Adrenal gland (tissue), 9 donors: ENCODE measurements at regions not wholly inside any gene's neighbourhood (a gene's known extent, or its start where the extent isn't known, plus 50 kb on each side); places are given as distances from the start of the nearest gene placed in this dataset.

ENCODE experiments used
- DNase-seq, 7 donors: peaks; one replicate each; pipeline ENCODE4 v3.0.0-alpha.2; 2019 to 2020
- H3K27ac ChIP-seq, 5 donors: fragments of 200-600 bp; sonication (generic) in 4 of 5; 1 replicate in 3 of 5; 2 replicates in 2 of 5; pipeline versions ENCODE4 v1.5.1 to v1.8.0; 2016 to 2020; ENCODE audit warnings: mild to moderate bottlenecking in 1 of 5
- H3K27me3 ChIP-seq: fragments of 200-600 bp; 2 replicates; pipeline ENCODE4 v1.8.0; 2021
- H3K36me3 ChIP-seq, 2 donors: fragments of 200-600 bp; replicated peaks in 1 of 2; 1 replicate in 1 of 2; 2 replicates in 1 of 2; pipeline versions ENCODE4 v1.5.1 to v1.8.0; 2018 to 2022
- H3K4me1 ChIP-seq, 2 donors: fragments of 200-600 bp; replicated peaks in 1 of 2; 1 replicate in 1 of 2; 2 replicates in 1 of 2; pipeline versions ENCODE4 v1.5.1 to v1.8.0; 2018 to 2021
- H3K4me3 ChIP-seq, 4 donors: fragments of 200-600 bp; sonication (generic) in 3 of 4; one replicate each; pipeline ENCODE4 v1.5.1; 2016 to 2018
- H3K9me3 ChIP-seq, 3 donors: fragments of 200-600 bp; sonication (generic) in 1 of 3; replicated peaks in 1 of 3; 1 replicate in 2 of 3; 2 replicates in 1 of 3; pipeline versions ENCODE4 v1.5.1 to v1.8.0; 2016 to 2021
- POLR2A ChIP-seq, 2 donors: fragments of 450-650 bp; IDR thresholded peaks; one replicate each; pipeline ENCODE4 v1.6.1; 2017; ENCODE audit warnings: antibody characterized with exemption in 2 of 2, mild to moderate bottlenecking in 2 of 2, moderate library complexity in 1 of 2
- WGBS, 4 donors: extraction: QIAGEN DNeasy Blood & Tissue Kit in 2 of 4; methylation state at CpG; one replicate each; pipeline versions ENCODE4 v1.1.5 to v1.1.7; 2013 to 2017; 5-methylcytosine and 5-hydroxymethylcytosine counted together
- intact Hi-C, 2 donors: fragments of 100-400 bp; cut with DNase I; formaldehyde crosslinking; loops; one replicate each; pipeline versions ENCODE4 v1.14.1 to v1.15.0; 2022 to 2023
- TF ChIP-seq, protein P1 (sequence below), 6 experiments: fragments of 450-650 bp in 4 of 6; fragments of 200-600 bp in 2 of 6; sonication (generic) in 1 of 6; IDR thresholded peaks; 1 replicate in 5 of 6; 2 replicates in 1 of 6; pipeline versions ENCODE4 v1.5.1 to v1.8.0; 2016 to 2021; ENCODE audit warnings: antibody characterized with exemption in 6 of 6, mild to moderate bottlenecking in 2 of 6, moderate library complexity in 1 of 6
- donor health status: healthy with polysubstance abuse.
- donor health status: Bipolar disorder and iron deficiency.
- donor health status: DM: yes; HTN: yes; CAD: no.
- donor health status: DM: no; HTN: no; CAD: no.
- donor health status: DM: no; HTN: no; CAD: no.

DNA sequence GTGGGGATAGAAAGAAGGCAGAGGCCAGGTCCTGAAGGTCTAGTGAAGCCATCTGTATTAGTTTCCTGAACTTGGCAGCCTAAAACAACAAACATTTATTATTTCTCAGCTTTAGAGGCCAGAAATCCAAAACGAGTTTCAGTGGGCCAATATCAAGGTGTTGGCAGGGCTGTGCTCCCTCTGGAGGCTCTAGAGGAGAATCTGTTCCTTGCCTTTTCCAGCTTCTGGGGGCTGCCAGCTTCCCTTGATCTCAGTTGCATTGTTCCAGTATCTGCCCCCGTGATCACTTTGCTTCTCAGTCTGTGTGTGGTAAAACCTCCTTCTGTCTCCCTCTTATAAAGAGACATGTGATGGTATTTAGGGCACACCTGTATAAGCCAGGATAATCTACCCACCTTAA is 82.4 kb downstream of the MAFB start:
- 35 to 46% (median 44%) methylated on average over 2 of the region's 2 CpGs for WGBS, 4 donors
- intact Hi-C loops, result no loop called here
- DNase-seq, result no peak

GRCh38 chr20:40606237-40606636 is 82.8 kb downstream of the MAFB start:
- H3K27ac ChIP-seq, result no peak overlapping the region
- H3K4me1 ChIP-seq, result no peaks in the 10 kb centered on the region
- H3K9me3 ChIP-seq, result no peaks in the 10 kb centered on the region
- H3K4me3 ChIP-seq, result no peak overlapping the region
- no peaks in the 10 kb centered on the region for H3K27me3 ChIP-seq
- DNase-seq, result no peak
- H3K36me3 ChIP-seq, result no peaks in the 10 kb centered on the region
- TF ChIP-seq, protein P1, sequence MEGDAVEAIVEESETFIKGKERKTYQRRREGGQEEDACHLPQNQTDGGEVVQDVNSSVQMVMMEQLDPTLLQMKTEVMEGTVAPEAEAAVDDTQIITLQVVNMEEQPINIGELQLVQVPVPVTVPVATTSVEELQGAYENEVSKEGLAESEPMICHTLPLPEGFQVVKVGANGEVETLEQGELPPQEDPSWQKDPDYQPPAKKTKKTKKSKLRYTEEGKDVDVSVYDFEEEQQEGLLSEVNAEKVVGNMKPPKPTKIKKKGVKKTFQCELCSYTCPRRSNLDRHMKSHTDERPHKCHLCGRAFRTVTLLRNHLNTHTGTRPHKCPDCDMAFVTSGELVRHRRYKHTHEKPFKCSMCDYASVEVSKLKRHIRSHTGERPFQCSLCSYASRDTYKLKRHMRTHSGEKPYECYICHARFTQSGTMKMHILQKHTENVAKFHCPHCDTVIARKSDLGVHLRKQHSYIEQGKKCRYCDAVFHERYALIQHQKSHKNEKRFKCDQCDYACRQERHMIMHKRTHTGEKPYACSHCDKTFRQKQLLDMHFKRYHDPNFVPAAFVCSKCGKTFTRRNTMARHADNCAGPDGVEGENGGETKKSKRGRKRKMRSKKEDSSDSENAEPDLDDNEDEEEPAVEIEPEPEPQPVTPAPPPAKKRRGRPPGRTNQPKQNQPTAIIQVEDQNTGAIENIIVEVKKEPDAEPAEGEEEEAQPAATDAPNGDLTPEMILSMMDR (IDR thresholded peaks at IDR 0.05), result no peak
- TF ChIP-seq POLR2A (IDR thresholded peaks at IDR 0.05), result no peak
- 87 to 93% (median 92%) methylated on average over 3 of the region's 3 CpGs for WGBS, 4 donors
- intact Hi-C loops, result no loop called here

More for the DNA sequence above, 82.4 kb downstream of the MAFB start:
- no peaks in the 10 kb centered on the region for H3K36me3 ChIP-seq
- no peaks in the 10 kb centered on the region for H3K27me3 ChIP-seq
- no peaks in the 10 kb centered on the region for H3K9me3 ChIP-seq
- no peaks in the 10 kb centered on the region for H3K4me1 ChIP-seq
- TF ChIP-seq, protein P1 (IDR thresholded peaks at IDR 0.05), result no peak
- no peak for TF ChIP-seq POLR2A (IDR thresholded peaks at IDR 0.05)
- no peak overlapping the region for H3K4me3 ChIP-seq
- H3K27ac ChIP-seq, result no peak overlapping the region

GRCh38 chr20:40604416-40604815 is 84.6 kb downstream of the MAFB start:
- TF ChIP-seq, protein P1 (IDR thresholded peaks at IDR 0.05), result no peak
- no peak for TF ChIP-seq POLR2A (IDR thresholded peaks at IDR 0.05)
- Histone ChIP-seq H3K4me1 (no peaks in the 10 kb centered on the region), H3K27me3 (no peaks in the 10 kb centered on the region), H3K9me3 (peaks cover 0 to under 1% (median 0%) of the 10 kb centered on the region in 3 donors), H3K27ac (no peak overlapping the region), H3K36me3 (no peaks in the 10 kb centered on the region), H3K4me3 (no peak overlapping the region)
- 74 to 88% (median 86%) methylated on average over 5 of the region's 5 CpGs for WGBS, 4 donors
- intact Hi-C loops, result no loop called here
- no peak for DNase-seq

DNA sequence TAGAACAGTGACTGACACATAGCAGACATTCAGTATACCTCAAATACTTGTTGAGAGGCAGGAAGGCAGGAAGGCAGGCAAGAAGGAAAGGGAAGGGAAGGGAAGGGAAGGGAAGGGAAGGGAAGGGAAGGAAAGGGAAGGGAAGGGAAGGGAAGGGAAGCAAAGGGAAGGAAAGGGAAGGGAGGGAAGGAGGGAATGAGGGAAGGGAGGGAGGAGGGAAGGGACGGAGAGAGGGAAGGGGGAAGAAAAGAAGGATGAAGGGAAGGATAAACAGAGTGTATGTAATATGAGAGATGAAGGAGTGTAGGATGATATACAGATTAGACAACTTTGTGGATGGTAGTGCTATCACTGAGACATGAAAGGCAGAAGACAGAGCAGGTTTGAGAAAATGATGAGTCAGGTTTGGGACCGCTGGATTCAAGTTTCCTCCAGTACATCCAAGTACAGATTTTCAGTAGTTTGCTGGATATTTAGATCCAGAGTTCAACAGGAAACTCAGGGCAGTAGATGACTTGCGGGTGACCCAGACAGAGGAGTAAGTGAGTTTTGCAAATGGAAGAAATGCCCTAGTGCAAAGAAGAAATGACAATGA is 85.9 kb downstream of the MAFB start:
- 79 to 86% (median 83%) methylated on average over 3 of the region's 3 CpGs for WGBS, 4 donors
- H3K4me3 ChIP-seq, result no peak overlapping the region
- DNase-seq, result no peak
- H3K4me1 ChIP-seq, result no peaks in the 10 kb centered on the region
- intact Hi-C loops, result no loop called here
- no peak overlapping the region for H3K27ac ChIP-seq
- H3K9me3 ChIP-seq, result peaks cover 0 to 10% (median 0%) of the 10 kb centered on the region in 3 donors
- no peaks in the 10 kb centered on the region for H3K27me3 ChIP-seq
- H3K36me3 ChIP-seq, result no peaks in the 10 kb centered on the region
- TF ChIP-seq, protein P1 (IDR thresholded peaks at IDR 0.05), result no peak
